SJSA1 (cell line): ENCODE measurements at regions not wholly inside any gene's neighbourhood (a gene's known extent, or its start where the extent isn't known, plus 50 kb on each side); places are given as distances from the start of the nearest gene placed in this dataset.
"Not testable (repeated sequence)": the region's sequence is repeated elsewhere in the genome, so short reads cannot be mapped to it uniquely, and the experiment has no call there.

Source experiments
- DNase-seq, 2 experiments: peaks; one replicate each; pipeline ENCODE4 v3.0.0-alpha.2; 2015 to 2020; ENCODE audit warnings: low spot score in 2 of 2, low read depth in 1 of 2
- H3K27ac ChIP-seq: fragments of 250-450 bp; sonication (Bioruptor Pico); 2 replicates; pipeline ENCODE4 v1.5.1; 2020; ENCODE audit warnings: mild to moderate bottlenecking, moderate library complexity
- H3K27me3 ChIP-seq: fragments of 250-450 bp; sonication (Bioruptor Pico); replicated peaks from 2 replicates; pipeline ENCODE4 v1.5.1; 2020; ENCODE audit warnings: mild to moderate bottlenecking, moderate library complexity
- H3K36me3 ChIP-seq: fragments of 250-450 bp; sonication (Bioruptor Pico); 2 replicates; pipeline ENCODE4 v1.5.1; 2020; ENCODE audit warnings: mild to moderate bottlenecking
- H3K4me1 ChIP-seq: fragments of 250-450 bp; sonication (Bioruptor Pico); replicated peaks from 2 replicates; pipeline ENCODE4 v1.6.1; 2021; ENCODE audit warnings: mild to moderate bottlenecking
- H3K4me3 ChIP-seq: fragments of 250-450 bp; sonication (Bioruptor Pico); 2 replicates; pipeline ENCODE4 v1.5.1; 2020; ENCODE audit warnings: mild to moderate bottlenecking
- H3K9me3 ChIP-seq: fragments of 250-450 bp; sonication (Bioruptor Pico); replicated peaks from 2 replicates; pipeline ENCODE4 v1.5.1; 2020; ENCODE audit warnings: mild to moderate bottlenecking

DNA sequence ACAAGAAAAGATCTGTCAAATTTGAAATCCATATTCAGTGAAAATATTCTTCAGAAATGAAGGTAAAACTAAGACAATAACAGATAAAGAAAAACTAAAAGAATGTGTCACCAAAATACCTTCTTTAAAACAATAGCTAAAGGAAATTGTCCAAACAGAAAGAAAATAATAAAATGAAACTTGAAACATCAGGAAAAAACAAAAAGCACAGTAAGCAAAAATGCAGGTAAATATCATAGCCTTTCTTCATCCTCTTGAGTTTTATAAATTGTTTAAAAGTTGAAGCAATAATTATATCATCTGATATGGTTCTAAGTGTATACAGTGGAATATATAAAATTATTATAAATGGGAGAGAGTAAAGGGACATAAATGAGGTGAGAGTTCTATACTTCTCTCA lies 103.8 kb upstream of the PDE1A start:
- Histone ChIP-seq H3K27ac (no peak overlapping the region), H3K27me3 (no peaks in the 10 kb centered on the region), H3K36me3 (no peaks in the 10 kb centered on the region), H3K4me1 (no peaks in the 10 kb centered on the region), H3K4me3 (no peak overlapping the region), H3K9me3 (no peaks in the 10 kb centered on the region)
- no peak for DNase-seq

DNA sequence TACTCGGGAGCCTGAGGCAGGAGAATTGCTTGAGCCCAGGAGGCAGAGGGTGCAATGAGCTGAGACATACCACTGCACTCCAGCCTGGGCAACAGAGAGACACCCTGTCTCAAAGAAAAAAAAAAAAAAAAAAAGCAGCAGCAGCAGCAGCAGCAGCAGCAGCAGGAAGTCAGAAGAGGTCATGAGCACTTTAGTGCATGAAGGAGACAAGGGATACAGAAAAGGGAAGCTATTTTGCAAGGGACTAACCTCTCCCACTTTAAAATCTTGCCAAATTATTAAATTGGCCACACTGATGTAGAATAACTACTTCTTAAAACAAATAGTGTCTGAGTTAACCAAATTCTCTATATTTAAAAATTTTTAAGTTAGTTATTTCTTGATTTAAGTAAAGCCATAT lies 113.4 kb upstream of the PDE1A start:
- no peak overlapping the region for H3K27ac ChIP-seq
- no peak overlapping the region for H3K4me3 ChIP-seq
- H3K36me3 ChIP-seq = no peaks in the 10 kb centered on the region
- no peaks in the 10 kb centered on the region for H3K27me3 ChIP-seq
- DNase-seq = no peak
- H3K4me1 ChIP-seq = no peaks in the 10 kb centered on the region
- no peaks in the 10 kb centered on the region for H3K9me3 ChIP-seq

DNA sequence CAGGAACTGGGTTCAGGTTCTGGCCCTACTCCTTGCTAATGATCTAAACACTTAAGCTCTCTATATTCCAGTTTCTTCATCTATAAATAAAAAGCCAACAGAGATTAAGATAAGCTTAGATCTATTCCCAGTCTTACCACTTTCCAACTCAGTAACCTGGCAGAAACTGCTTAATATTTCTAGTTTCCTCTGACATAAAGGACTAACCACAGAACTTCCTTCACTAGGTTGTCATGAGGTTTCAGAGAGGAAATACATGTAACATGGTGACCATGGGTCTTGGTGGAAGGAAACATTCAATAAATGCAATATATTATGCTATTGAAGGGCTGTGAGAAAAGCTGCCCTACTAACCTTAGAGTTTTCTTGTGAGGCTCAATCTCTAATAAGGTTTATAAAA lies 114.4 kb upstream of the PDE1A start:
- H3K9me3 ChIP-seq = no peaks in the 10 kb centered on the region
- no peak overlapping the region for H3K27ac ChIP-seq
- H3K27me3 ChIP-seq = no peaks in the 10 kb centered on the region
- no peaks in the 10 kb centered on the region for H3K36me3 ChIP-seq
- DNase-seq = no peak
- H3K4me3 ChIP-seq = no peak overlapping the region
- H3K4me1 ChIP-seq = no peaks in the 10 kb centered on the region

DNA sequence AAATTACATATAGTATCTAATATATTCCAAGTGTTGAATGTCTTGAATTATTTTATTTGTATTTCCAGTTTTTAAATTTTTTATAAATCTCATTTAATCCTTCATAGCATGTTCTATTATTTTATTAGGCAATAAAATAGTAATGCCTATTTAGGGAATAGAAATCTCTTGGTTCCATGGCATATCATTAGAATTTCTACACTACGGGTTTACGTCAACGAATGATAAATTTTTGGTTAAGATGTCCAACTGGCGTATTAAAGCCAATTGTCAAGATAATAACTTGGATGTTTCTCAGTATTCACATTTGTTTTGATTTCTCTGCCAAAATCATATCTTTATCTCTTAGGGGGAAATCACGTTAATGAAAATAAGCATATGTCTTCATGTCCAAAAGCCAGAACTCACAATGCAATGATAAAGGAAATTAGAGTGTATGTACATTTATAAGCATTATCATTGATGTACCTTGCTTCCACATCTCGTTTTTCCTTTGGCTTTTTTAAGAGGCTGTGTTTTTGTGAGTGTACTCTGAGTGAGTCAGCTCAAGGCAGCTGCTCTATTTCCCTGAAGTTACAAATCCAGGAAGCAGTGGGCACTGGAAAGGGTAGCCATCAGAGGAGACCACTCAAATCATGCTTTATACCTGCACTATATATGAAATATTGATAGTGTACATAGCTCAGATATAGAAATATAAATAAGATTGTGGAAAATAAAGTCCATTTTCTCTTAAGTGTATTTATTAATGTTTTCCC lies 115.8 kb upstream of the PDE1A start:
- no peaks in the 10 kb centered on the region for H3K4me1 ChIP-seq
- no peaks in the 10 kb centered on the region for H3K36me3 ChIP-seq
- H3K27ac ChIP-seq = no peak overlapping the region
- no peaks in the 10 kb centered on the region for H3K27me3 ChIP-seq
- no peaks in the 10 kb centered on the region for H3K9me3 ChIP-seq
- no peak overlapping the region for H3K4me3 ChIP-seq
- no peak for DNase-seq

DNA sequence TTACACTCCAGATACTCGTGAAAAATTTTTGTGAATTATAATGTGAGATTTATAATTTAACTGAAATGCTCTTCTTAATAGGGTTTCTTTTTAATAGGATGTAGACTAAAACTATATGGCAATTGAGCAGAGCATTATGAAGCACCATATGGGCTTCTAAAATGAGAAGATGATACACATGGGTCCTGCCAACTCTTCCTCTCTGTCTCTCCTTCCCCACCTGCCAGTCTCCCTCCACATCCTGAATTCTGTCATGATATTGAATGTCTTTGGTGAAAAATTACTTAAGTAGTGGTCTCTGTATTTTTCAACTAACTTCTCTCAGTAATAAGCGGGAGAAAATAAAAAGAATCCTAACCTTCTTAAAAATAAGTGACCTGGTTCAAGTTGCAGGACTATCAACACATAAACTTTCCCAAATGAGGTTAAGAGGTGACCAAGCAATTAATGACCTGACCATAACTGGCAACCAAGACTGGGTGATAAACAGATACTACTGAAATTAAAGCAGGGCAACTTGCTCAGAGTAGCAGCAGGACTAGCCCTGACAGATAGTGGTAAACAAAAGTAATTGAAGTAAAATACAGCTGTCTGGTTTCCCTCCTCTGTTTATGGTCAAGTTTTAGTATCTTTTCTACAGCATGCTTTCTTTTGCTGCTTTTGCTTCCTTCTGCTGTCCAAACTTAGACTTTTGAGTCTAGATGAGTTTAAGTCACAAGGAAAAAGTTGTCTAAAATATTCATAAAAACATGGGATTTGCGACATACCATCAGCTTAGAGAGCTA lies 117.1 kb upstream of the PDE1A start:
- H3K9me3 ChIP-seq = no peaks in the 10 kb centered on the region
- DNase-seq = no peak
- H3K4me3 ChIP-seq = no peak overlapping the region
- H3K27me3 ChIP-seq = no peaks in the 10 kb centered on the region
- H3K36me3 ChIP-seq = no peaks in the 10 kb centered on the region
- no peak overlapping the region for H3K27ac ChIP-seq
- H3K4me1 ChIP-seq = 0 out of 2 replicates have a peak, but pooled peaks cover 3% of the 10 kb centered on the region

DNA sequence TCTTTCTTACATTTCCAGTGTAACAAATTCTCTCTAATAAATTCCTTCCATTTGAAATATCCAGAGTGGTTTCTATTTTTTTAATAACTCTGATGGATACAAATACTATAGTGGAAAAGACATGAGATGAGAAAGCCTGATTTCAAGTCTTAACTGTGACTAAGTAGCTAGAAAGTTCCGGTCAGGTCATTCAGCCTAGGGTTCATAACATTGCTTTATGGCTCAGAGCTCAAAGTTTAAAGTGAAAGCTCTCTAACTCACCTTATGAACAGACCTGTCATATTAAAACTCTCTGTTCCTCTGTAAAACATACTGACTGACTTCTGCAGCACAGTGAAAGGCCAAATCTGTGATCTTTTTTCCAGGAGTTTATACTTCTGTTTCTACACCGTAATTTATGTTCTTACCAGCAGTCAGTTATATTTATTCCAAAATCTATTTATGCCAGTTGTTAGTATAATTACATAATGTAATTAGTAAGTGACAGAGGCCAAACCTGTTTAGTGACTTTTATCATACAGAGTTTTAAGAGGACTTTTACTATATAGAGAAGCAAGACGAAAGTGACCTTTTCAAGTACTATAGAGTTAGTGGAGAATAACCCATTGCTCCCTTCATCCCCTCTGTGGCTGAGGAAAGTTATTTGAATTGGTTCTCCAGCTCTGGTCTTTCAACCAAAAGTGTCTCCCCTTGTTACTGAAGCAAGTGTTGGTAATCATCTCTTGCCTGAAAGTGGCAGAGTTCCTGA lies 118.8 kb upstream of the PDE1A start:
- no peak overlapping the region for H3K27ac ChIP-seq
- H3K36me3 ChIP-seq = no peaks in the 10 kb centered on the region
- DNase-seq = no peak
- no peaks in the 10 kb centered on the region for H3K9me3 ChIP-seq
- H3K27me3 ChIP-seq = no peaks in the 10 kb centered on the region; the same call in 1 of the 2 replicates
- H3K4me1 ChIP-seq = 0 out of 2 replicates have a peak, but pooled peaks cover 3% of the 10 kb centered on the region
- H3K4me3 ChIP-seq = no peak overlapping the region

DNA sequence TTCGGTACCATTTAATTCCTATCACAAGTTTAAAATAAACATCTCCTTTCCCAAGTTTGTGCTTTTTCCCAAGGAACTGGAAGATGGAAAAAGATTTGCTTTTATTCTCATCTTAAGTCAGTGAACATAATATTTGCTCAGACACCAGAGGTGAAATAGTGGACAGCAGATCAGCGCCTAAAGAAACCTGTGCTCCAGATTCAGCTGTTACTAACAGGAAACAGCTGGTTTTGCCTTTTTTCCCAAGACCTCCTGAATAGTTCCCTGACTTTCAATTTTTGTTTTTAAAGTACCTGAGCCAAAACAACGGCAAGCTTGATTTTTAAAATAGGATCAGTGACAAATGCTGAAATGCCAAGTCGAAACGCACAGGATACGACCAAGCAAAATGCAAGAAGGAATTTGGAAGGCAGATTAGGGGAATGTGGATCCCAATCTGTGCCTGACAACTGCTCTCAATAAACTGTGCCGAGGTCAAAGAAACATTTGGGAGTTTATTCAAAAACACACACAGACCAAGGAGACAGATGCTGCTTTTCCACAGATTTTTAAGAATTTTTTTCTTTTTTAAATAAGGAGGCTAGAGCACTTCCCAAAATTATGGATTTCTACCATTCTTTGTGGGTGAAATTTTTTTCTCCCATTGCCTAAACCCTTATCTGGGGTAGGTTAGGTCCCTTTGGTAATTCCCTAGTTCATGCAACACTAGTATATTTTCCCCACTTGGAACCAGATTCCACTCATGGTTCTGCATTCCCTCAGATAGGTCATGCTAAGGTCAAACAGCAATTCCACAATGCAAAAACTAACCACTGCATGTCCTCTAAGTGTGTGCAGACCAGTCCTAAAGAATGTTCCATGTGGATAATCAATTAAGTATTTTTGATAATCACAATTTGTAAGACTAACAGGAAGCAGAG lies 121.5 kb upstream of the PDE1A start:
- Histone ChIP-seq H3K4me1 (0 out of 2 replicates have a peak, but pooled peaks cover 3% of the 10 kb centered on the region), H3K36me3 (no peaks in the 10 kb centered on the region), H3K9me3 (no peaks in the 10 kb centered on the region), H3K4me3 (no peak overlapping the region), H3K27ac (no peak overlapping the region), H3K27me3 (no peaks in the 10 kb centered on the region; the same call in 1 of the 2 replicates)
- DNase-seq = no peak

DNA sequence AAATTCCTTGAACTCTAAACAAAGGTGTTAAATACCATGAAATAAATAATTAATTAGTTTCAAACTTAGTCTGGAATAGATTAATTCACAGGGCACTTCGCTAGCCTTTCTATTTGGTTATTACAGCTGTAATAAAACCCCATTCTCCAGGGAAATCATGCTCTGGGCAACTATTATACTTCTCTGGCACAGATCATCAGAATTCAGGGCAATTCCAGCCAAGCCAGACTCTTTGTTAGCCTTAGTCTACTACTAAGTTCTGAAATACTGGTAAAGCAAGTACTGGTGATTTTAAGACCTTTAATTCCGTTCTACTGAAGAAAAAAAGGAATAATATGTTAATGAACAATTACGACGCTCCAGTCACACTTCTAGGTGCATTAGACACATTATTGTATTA lies 123.4 kb upstream of the PDE1A start:
- H3K4me3 ChIP-seq = no peak overlapping the region
- DNase-seq = no peak

DNA sequence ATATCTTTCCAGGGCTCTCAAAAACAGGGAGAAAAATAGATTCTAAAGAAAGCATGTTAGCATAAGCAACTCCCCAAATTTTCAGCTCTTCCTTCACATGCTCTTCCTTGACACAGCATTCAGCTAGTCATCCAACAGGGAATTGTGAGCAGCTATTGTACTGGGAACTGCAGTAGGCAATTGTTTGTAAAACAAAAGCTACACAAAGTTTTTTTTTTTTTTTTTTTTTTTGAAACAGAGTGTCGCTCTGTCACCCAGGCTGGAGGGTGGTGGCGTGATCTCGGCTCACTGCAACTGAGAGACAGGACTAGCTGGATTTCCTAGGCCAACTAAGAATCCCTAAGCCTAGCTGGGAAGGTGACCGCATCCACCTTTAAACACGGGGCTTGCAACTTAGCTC lies 125.4 kb upstream of the PDE1A start:
- H3K4me1 ChIP-seq, H3K27ac ChIP-seq, H3K9me3 ChIP-seq, H3K27me3 ChIP-seq, H3K36me3 ChIP-seq, DNase-seq, H3K4me3 ChIP-seq: not testable (repeated sequence)

More for the DNA sequence above, 123.4 kb upstream of the PDE1A start:
- Histone ChIP-seq H3K4me1 (0 out of 2 replicates have a peak, but pooled peaks cover 3% of the 10 kb centered on the region), H3K9me3 (no peaks in the 10 kb centered on the region), H3K27me3 (no peaks in the 10 kb centered on the region; the same call in 1 of the 2 replicates), H3K27ac (no peak overlapping the region), H3K36me3 (no peaks in the 10 kb centered on the region)

DNA sequence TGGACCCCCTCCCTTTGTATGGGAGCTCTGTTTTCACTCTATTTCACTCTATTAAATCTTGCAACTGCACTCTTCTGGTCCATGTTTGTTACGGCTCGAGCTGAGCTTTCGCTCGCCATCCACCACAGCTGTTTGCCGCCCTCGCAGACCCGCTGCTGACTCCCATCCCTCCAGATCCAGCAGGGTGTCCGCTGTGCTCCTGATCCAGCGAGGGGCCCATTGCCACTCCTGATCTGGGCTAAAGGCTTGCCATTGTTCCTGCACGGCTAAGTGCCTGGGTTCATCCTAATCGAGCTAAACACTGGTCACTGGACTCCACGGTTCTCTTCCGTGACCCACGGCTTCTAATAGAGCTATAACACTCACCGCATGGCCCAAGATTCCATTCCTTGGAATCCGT lies 125.9 kb upstream of the PDE1A start:
- DNase-seq, H3K4me3 ChIP-seq, H3K36me3 ChIP-seq: not testable (repeated sequence)

DNA sequence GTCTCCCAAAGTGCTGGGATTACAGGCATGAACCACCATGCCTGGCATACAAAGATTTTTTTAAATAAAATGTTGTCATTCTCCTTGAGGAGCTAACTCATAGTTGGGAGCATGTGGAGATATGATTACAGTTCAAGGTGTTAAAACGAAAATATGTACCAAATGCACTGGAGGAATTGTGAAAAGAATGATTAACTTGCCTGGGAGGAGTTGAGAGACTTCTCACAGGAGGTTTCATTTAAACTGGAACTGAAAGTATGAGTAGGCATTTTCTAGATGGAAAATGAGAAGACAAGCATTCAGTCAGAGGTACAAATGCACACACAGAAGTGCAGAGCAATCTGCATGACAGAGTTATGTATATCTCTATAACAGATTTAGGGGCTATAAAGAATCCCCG lies 126.6 kb upstream of the PDE1A start:
- Histone ChIP-seq H3K27ac (no peak overlapping the region), H3K9me3 (no peaks in the 10 kb centered on the region), H3K4me1 (0 out of 2 replicates have a peak, but pooled peaks cover 3% of the 10 kb centered on the region), H3K27me3 (no peaks in the 10 kb centered on the region; the same call in 1 of the 2 replicates), H3K36me3 (no peaks in the 10 kb centered on the region), H3K4me3 (no peak overlapping the region)
- DNase-seq = no peak

More for the DNA sequence above, 125.9 kb upstream of the PDE1A start:
- H3K27me3 ChIP-seq, H3K4me1 ChIP-seq, H3K9me3 ChIP-seq, H3K27ac ChIP-seq: not testable (repeated sequence)

DNA sequence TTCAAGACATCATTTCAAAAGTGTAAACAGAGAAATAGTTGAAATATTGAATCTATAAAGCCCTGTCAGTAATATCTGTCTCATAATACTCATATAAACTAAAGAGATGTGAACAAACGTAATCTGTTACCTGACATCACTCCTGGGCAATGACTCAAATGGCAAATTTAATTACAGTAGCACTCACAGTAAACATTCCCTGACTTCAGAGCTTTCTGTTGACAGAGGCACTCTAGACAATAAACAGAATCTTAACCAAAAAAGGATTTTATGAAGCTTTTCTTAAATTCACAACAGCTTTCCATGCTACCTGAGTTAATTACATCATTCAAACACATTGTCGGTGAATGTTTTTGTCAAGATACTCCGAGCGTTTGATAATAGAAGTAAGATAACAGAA lies 128.1 kb upstream of the PDE1A start:
- Histone ChIP-seq H3K4me3 (no peak overlapping the region), H3K9me3 (no peaks in the 10 kb centered on the region), H3K27ac (no peak overlapping the region), H3K27me3 (no peaks in the 10 kb centered on the region; the same call in 1 of the 2 replicates), H3K36me3 (no peaks in the 10 kb centered on the region), H3K4me1 (no peaks in the 10 kb centered on the region)
- DNase-seq = no peak

DNA sequence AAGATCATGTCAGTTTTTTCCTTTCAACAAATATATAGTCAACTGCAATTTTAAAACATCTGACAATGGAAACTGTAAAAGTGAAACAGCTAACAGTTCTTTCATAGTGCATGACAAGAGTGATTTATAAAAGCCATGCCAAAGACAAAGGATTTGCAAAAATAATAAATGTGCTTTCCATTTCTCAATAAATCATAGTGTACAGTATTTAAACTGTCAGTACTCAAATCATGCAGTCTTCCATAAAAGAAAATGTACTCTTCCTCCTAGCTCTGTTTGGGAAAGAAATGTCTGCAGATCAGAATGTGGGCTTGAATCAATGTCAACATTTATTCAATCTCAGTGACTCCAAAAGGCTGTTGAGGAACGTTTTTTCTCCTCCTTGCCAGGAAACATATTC lies 131.7 kb upstream of the PDE1A start:
- Histone ChIP-seq H3K9me3 (no peaks in the 10 kb centered on the region), H3K36me3 (no peaks in the 10 kb centered on the region), H3K4me1 (no peaks in the 10 kb centered on the region), H3K27me3 (no peaks in the 10 kb centered on the region), H3K27ac (no peak overlapping the region), H3K4me3 (no peak overlapping the region)
- DNase-seq = no peak
